Endodermal cell (in vitro differentiated cells): ENCODE measurements at regions not wholly inside any gene's neighbourhood (a gene's known extent, or its start where the extent isn't known, plus 50 kb on each side); places are given as distances from the start of the nearest gene placed in this dataset.

Experiments used
- DNase-seq: peaks from one replicate; pipeline ENCODE4 v3.0.0-alpha.2; 2017
- H3K27ac ChIP-seq: 2 replicates; pipeline ENCODE4 v1.5.1; 2013; ENCODE audit warnings: mild to moderate bottlenecking, low read depth, low read length, moderate library complexity
- H3K27me3 ChIP-seq: 2 replicates; pipeline ENCODE4 v1.6.1; 2013; ENCODE audit warnings: mild to moderate bottlenecking, low read length, moderate library complexity; ENCODE audit not compliant: insufficient read depth, control insufficient read depth, poor library complexity, severe bottlenecking
- H3K36me3 ChIP-seq: 2 replicates; pipeline ENCODE4 v1.7.0; 2013; ENCODE audit warnings: mild to moderate bottlenecking, low read length, moderate library complexity; ENCODE audit not compliant: control insufficient read depth, insufficient read depth
- H3K4me1 ChIP-seq: one replicate; pipeline ENCODE4 v1.7.0; 2013; ENCODE audit warnings: low read length; ENCODE audit not compliant: control insufficient read depth, insufficient read depth
- H3K4me3 ChIP-seq: 2 replicates; pipeline ENCODE4 v1.5.1; 2013; ENCODE audit warnings: mild to moderate bottlenecking, low read length, moderate library complexity
- H3K9ac ChIP-seq: 2 replicates; pipeline ENCODE4 v1.6.1; 2013; ENCODE audit warnings: mild to moderate bottlenecking, low read length, moderate library complexity; ENCODE audit not compliant: poor library complexity, severe bottlenecking; ENCODE audit errors: extremely low read depth
- H3K9me3 ChIP-seq: 2 replicates; pipeline ENCODE4 v1.6.1; 2013; ENCODE audit warnings: mild to moderate bottlenecking, low read length, moderate library complexity; ENCODE audit not compliant: control insufficient read depth
- H3K27ac Mint-ChIP-seq: 2 replicates; pipeline ENCODE4 v1.8.0; 2020; ENCODE audit warnings: mixed read lengths
- H3K27me3 Mint-ChIP-seq: 2 replicates; pipeline ENCODE4 v1.8.0; 2021; ENCODE audit warnings: mild to moderate bottlenecking, mixed read lengths; ENCODE audit not compliant: insufficient read depth
- H3K36me3 Mint-ChIP-seq: 2 replicates; pipeline ENCODE4 v1.8.0; 2020; ENCODE audit warnings: low read depth, mixed read lengths
- H3K4me1 Mint-ChIP-seq: 2 replicates; pipeline ENCODE4 v1.8.0; 2020; ENCODE audit warnings: mixed read lengths
- H3K4me3 Mint-ChIP-seq: 2 replicates; pipeline ENCODE4 v1.8.0; 2020; ENCODE audit warnings: mild to moderate bottlenecking, moderate library complexity, mixed read lengths
- H3K9me3 Mint-ChIP-seq: 2 replicates; pipeline ENCODE4 v1.8.0; 2020; ENCODE audit warnings: mild to moderate bottlenecking, mixed read lengths
- WGBS, 2 experiments: methylation state at CpG; one replicate each; pipeline versions ENCODE4 v1.1.5 to v1.1.7; 2013; ENCODE audit warnings: missing lambda C conversion rate in 2 of 2, mixed read lengths in 1 of 2; ENCODE audit not compliant: insufficient coverage in 1 of 2, insufficient read length in 1 of 2; 5-methylcytosine and 5-hydroxymethylcytosine counted together
- TF ChIP-seq, protein P1 (sequence below): fragments of 200-600 bp; sonication (generic); conservative IDR thresholded peaks from 2 replicates; pipeline ENCODE4 v1.5.0; 2021; ENCODE audit warnings: antibody characterized with exemption, mild to moderate bottlenecking

DNA sequence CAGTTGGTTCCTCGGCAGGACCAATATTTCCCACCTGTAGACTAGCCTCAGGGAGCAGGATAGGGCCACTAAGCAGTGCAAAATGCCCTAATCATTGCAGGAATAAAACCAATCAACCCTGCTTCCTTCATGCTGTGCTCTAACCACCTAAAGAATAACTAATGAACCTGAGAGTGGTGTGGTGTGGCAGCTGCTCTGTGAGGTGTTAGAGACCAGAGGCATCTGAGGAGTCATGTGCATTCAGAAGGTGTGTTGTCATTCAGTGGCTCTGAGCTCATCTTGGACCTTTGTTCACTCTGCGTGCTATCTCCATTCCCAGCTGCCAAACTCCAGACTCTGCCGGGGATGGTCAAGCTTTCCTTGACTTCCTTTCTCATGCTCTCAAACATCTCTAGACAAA is 136.7 kb upstream of the EGLN3 start:
- no peak for DNase-seq

DNA sequence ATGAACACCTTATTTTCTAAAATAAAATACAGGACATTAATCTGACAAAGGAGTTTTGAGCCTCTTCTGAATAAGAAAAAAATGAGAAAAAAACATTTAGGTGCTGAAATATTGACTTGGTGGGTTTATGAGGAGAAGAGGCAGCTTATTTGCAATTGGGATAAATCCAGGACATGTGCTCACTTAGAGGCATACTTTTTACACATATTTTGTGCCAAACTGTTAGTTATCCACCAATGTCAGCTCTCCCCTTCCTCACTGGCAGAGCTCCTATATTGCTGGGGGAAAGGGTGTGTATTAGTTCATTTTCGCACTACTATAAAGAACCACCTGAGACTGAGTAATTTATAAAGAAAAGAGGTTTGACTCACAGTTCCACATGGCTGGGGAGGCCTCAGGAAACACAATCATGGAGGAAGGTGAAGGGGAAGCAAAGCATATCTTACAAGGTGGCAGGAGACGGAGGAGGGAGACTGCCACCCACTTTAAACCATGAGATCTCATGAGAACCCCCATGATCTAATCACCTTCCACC is 135.4 kb upstream of the EGLN3 start:
- H3K36me3 ChIP-seq = no peaks in the 10 kb centered on the region
- H3K4me3 Mint-ChIP-seq = no peak overlapping the region
- 90 to 100% methylated on average over 1 to 2 of the region's 2 CpGs for WGBS, 2 experiments
- H3K27me3 Mint-ChIP-seq = peaks cover 16% of the 10 kb centered on the region
- no peaks in the 10 kb centered on the region for H3K27me3 ChIP-seq
- no peaks in the 10 kb centered on the region for H3K36me3 Mint-ChIP-seq
- H3K4me3 ChIP-seq = no peak overlapping the region
- no peak for DNase-seq
- peaks cover 10% of the 10 kb centered on the region for H3K9me3 ChIP-seq
- no peaks in the 10 kb centered on the region for H3K4me1 ChIP-seq
- no peak overlapping the region for H3K27ac ChIP-seq
- H3K9ac ChIP-seq = no peak overlapping the region
- TF ChIP-seq, protein P1, sequence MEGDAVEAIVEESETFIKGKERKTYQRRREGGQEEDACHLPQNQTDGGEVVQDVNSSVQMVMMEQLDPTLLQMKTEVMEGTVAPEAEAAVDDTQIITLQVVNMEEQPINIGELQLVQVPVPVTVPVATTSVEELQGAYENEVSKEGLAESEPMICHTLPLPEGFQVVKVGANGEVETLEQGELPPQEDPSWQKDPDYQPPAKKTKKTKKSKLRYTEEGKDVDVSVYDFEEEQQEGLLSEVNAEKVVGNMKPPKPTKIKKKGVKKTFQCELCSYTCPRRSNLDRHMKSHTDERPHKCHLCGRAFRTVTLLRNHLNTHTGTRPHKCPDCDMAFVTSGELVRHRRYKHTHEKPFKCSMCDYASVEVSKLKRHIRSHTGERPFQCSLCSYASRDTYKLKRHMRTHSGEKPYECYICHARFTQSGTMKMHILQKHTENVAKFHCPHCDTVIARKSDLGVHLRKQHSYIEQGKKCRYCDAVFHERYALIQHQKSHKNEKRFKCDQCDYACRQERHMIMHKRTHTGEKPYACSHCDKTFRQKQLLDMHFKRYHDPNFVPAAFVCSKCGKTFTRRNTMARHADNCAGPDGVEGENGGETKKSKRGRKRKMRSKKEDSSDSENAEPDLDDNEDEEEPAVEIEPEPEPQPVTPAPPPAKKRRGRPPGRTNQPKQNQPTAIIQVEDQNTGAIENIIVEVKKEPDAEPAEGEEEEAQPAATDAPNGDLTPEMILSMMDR = no peak
- H3K27ac Mint-ChIP-seq = no peak overlapping the region
- peaks cover 3% of the 10 kb centered on the region for H3K9me3 Mint-ChIP-seq
- H3K4me1 Mint-ChIP-seq = peaks cover 18% of the 10 kb centered on the region

More for the DNA sequence above, 136.7 kb upstream of the EGLN3 start:
- Mint-ChIP-seq H3K4me1 (peaks cover 7% of the 10 kb centered on the region), H3K27ac (no peak overlapping the region), H3K36me3 (no peaks in the 10 kb centered on the region), H3K9me3 (peaks cover 3% of the 10 kb centered on the region), H3K4me3 (no peak overlapping the region), H3K27me3 (peaks cover 16% of the 10 kb centered on the region)
- 94 to 97% methylated on average over 3 of the region's 3 CpGs for WGBS, 2 experiments
- Histone ChIP-seq H3K9ac (no peak overlapping the region), H3K36me3 (no peaks in the 10 kb centered on the region), H3K27me3 (no peaks in the 10 kb centered on the region), H3K9me3 (peaks cover 10% of the 10 kb centered on the region), H3K4me1 (no peaks in the 10 kb centered on the region), H3K27ac (no peak overlapping the region), H3K4me3 (no peak overlapping the region)
- TF ChIP-seq, protein P1 = no peak

DNA sequence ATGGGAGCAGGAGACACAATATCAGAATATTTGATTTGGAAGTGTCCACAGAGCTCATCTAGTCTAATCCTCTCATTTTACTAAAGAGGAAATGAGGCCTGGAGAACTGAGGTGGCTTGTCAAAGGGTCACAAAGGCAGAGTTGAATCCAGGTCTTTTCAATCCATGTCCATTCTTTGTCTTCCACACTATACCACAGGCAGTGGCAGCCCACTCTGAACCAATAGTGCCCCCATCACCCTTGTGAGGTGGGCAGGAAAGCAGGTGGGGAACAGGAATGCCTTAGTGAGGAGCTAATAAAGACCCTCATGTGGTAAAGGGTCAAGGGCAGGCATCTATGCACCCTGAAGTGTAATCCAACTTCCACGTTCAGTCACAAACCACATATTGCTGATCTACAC is 134.8 kb upstream of the EGLN3 start:
- H3K27ac Mint-ChIP-seq = no peak overlapping the region
- Histone ChIP-seq H3K9me3 (peaks cover 14% of the 10 kb centered on the region), H3K36me3 (no peaks in the 10 kb centered on the region), H3K27ac (no peak overlapping the region), H3K27me3 (no peaks in the 10 kb centered on the region), H3K4me3 (no peak overlapping the region), H3K4me1 (no peaks in the 10 kb centered on the region), H3K9ac (no peak overlapping the region)
- TF ChIP-seq, protein P1 = no peak
- H3K4me3 Mint-ChIP-seq = no peak overlapping the region
- peaks cover 20% of the 10 kb centered on the region for H3K27me3 Mint-ChIP-seq
- H3K9me3 Mint-ChIP-seq = peaks cover 3% of the 10 kb centered on the region
- H3K36me3 Mint-ChIP-seq = no peaks in the 10 kb centered on the region
- peaks cover 22% of the 10 kb centered on the region for H3K4me1 Mint-ChIP-seq
- WGBS, 2 experiments = 92% methylated on average over 1 of the region's 1 CpG; no CpG with 5 or more reads in 1 of the 2 experiments
- no peak for DNase-seq
